ENCODE measurements at regions not wholly inside any gene's neighbourhood (a gene's known extent, or its start where the extent isn't known, plus 50 kb on each side); places are given as distances from the start of the nearest gene placed in this dataset.

DNA sequence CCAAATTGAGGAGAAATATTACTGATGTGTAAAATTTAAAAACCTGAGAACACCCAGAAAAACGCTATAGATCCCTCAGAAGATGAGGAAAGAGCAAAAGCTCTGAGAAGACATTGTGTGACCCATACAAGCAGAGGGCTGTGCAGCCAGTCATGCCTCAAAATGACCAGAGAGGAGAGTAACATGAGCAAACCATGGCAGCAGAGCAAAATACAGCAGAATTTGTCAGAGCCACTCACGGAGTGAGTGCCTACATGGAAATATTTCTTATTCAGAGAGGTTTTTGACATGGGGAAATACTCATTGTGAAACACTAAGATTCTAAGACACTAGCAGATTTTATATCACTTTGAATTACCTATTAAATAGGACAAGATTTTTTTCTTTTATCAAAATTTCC, 96.8 kb upstream of the DNAJC10 start:
- H3K9me3 Mint-ChIP-seq: no peaks in the 10 kb centered on the region
- DNase-seq: no peak
- no peak overlapping the region for H3K27ac Mint-ChIP-seq
- no peak overlapping the region for H3K4me3 Mint-ChIP-seq
- POLR2A ChIA-PET: no interaction called here
- no peaks in the 10 kb centered on the region for H3K4me1 Mint-ChIP-seq
- no peaks in the 10 kb centered on the region for H3K27me3 Mint-ChIP-seq
- no peaks in the 10 kb centered on the region for H3K36me3 Mint-ChIP-seq (ENCODE audit: low read depth)
- CTCF ChIA-PET: no interaction called here

DNA sequence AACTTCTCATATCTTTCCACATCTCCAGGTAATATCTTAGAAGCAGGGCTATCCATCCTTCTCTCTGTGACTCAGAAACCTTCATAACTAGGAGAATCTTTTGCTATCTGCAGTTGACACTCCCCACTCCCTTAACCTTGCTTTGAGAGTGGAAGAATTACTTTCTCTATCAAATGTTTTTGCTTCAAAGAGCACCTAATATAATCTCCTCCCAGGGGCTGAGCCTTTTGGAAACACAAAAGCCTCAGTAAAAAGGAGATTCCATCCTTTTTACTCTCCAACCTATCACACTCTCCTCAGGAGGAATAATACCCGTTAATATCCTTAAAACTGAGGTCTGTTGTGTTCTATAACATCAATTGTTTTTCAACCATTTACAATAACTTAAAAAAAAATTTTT, 94.9 kb upstream of the DNAJC10 start:
- no peak for DNase-seq

DNA sequence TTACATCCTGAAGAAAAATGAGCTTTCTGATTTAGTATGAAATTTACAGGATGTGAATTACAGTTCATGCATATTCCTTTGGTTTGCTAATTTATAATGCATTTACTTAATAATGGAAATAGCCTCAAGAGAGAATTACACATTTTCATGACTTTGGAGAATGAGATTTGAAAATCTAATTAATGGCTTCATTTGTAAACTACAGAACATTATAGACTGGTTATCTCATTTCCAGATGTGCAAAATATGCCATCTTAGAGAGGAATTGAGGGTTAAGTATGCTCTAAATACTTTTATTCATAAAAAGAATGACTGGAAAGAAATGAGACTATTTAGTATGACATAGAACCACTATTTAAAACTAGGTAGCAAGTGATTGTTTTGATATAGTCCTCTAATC, 94.2 kb upstream of the DNAJC10 start:
- Mint-ChIP-seq H3K9me3 (no peaks in the 10 kb centered on the region), H3K27me3 (peaks cover 2% of the 10 kb centered on the region), H3K4me3 (no peak overlapping the region), H3K36me3 (ENCODE audit: low read depth) (no peaks in the 10 kb centered on the region), H3K27ac (no peak overlapping the region), H3K4me1 (no peaks in the 10 kb centered on the region)
- ChIA-PET CTCF (no interaction called here), POLR2A (no interaction called here)
- no peak for DNase-seq

More for the DNA sequence above, 94.9 kb upstream of the DNAJC10 start:
- ChIA-PET POLR2A (interaction anchor here (0.8 kb wide), 1 partner anchor 361 kb away, joined by 3 read pairs; no protein-coding TSS in a partner anchor), CTCF (no interaction called here)
- Mint-ChIP-seq H3K4me1 (no peaks in the 10 kb centered on the region), H3K27ac (no peak overlapping the region), H3K36me3 (ENCODE audit: low read depth) (no peaks in the 10 kb centered on the region), H3K27me3 (peaks cover 2% of the 10 kb centered on the region), H3K4me3 (no peak overlapping the region), H3K9me3 (no peaks in the 10 kb centered on the region)

DNA sequence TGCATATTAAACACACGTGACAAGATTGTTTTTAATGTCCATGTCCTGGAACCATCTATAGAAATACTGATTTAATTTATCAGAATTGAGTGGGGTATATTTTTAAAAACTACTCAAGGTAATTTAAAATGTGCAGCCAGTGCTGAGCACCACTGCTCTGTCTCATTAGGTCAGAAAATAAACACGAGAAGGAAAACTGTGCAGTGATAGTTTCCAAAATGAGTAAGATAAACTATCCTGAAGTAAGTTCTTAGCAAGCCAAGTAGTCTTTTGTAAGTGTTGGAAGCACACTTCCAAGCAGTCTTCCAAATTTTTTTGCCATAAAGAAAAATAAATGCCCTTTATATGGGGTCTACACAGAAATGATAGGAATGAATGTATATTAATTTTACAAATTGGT, 93.8 kb upstream of the DNAJC10 start:
- CTCF ChIA-PET: no interaction called here
- H3K27me3 Mint-ChIP-seq: peaks cover 2% of the 10 kb centered on the region

DNA sequence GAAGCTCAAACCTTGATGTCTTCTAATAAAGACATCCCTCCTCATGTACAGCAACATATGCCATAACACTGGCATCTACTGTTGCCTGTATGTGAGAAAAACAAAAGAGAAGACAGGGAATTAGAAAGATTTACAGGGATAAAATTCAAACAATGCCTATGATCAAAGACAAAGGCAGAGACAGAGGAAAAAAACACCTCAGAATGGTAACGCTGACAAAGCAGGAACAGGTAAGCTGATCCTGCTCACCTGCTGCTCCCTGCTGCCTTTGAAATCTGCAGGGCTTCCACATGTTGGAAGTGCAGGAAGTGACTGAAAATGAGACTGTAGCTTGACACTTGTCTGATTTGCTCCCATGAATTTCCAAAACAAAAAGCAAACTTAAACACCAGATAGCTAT, 90.2 kb upstream of the DNAJC10 start:
- H3K36me3 Mint-ChIP-seq (ENCODE audit: low read depth): no peaks in the 10 kb centered on the region
- no peak overlapping the region for H3K4me3 Mint-ChIP-seq

More for the DNA sequence above, 93.8 kb upstream of the DNAJC10 start:
- POLR2A ChIA-PET: no interaction called here
- H3K4me3 Mint-ChIP-seq: no peak overlapping the region
- no peaks in the 10 kb centered on the region for H3K9me3 Mint-ChIP-seq
- DNase-seq: no peak
- no peak overlapping the region for H3K27ac Mint-ChIP-seq
- no peaks in the 10 kb centered on the region for H3K4me1 Mint-ChIP-seq
- no peaks in the 10 kb centered on the region for H3K36me3 Mint-ChIP-seq (ENCODE audit: low read depth)

DNA sequence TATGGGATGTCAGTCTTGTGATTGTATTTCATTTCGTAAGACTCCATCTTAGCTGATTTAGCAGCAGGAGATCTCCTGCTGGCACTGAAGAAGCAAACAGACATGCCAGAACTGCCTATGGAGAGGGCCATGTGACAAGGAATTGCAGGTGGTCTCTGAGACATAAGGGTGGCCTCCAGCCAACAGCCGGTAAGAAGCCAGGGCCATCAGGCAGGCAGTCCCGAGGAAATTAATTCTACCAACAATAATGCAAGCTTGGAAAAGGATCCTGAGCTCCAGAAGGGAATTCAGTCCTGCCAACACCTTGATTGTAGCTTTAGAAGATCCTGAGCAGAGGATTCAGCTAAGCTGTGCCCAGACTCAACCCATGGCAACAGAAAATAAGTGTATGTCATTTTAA, 87.1 kb upstream of the DNAJC10 start:
- Mint-ChIP-seq H3K4me1 (no peaks in the 10 kb centered on the region), H3K27me3 (peaks cover 21% of the 10 kb centered on the region), H3K4me3 (no peak overlapping the region), H3K9me3 (no peaks in the 10 kb centered on the region), H3K27ac (no peak overlapping the region), H3K36me3 (ENCODE audit: low read depth) (no peaks in the 10 kb centered on the region)
- ChIA-PET POLR2A (no interaction called here), CTCF (no interaction called here)
- DNase-seq: no peak

More for the DNA sequence above, 90.2 kb upstream of the DNAJC10 start:
- CTCF ChIA-PET: no interaction called here
- Mint-ChIP-seq H3K27me3 (peaks cover 8% of the 10 kb centered on the region), H3K9me3 (no peaks in the 10 kb centered on the region), H3K27ac (no peak overlapping the region), H3K4me1 (no peaks in the 10 kb centered on the region)
- DNase-seq: no peak
- POLR2A ChIA-PET: no interaction called here

DNA sequence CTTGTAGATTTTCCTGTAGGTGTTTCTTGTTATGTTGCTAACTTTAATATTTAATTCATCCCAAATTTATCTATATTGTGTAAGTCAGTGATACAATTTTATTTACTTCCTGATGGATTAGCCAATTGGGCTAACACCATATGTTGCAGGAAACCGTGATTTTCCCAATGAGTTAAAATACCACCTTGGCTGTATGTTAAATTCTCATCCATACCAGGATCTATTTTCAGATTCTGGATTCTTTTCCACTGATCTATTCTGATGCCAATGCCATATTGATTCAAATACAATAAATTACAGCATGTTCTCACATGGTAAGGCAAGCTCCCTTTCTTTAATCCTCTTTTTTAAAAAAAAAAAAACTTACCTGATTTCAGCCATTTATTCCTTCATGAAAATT, 85.8 kb upstream of the DNAJC10 start:
- CTCF ChIA-PET: no interaction called here
- H3K4me3 Mint-ChIP-seq: no peak overlapping the region
- POLR2A ChIA-PET: no interaction called here

DNA sequence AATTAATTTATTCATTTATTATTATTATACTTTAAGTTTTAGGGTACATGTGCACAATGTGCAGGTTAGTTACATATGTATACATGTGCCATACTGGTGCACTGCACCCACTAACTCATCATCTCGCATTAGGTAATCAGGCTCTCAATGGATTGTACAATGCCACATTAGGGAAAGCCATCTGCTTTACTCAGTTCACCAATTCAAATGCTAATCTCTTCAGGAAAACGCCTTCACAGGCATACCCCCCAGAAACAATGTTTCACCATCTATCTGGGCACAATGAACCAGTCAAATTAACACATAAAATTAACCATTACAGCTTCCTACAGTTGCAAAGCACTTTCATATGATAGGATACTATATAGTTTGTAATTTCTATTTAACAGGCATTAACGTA, 84.8 kb upstream of the DNAJC10 start:
- Mint-ChIP-seq H3K27me3 (peaks cover 19% of the 10 kb centered on the region), H3K36me3 (ENCODE audit: low read depth) (no peaks in the 10 kb centered on the region), H3K27ac (no peak overlapping the region), H3K4me3 (no peak overlapping the region), H3K4me1 (no peaks in the 10 kb centered on the region), H3K9me3 (no peaks in the 10 kb centered on the region)
- CTCF ChIA-PET: no interaction called here
- DNase-seq: no peak
- POLR2A ChIA-PET: no interaction called here

More for the DNA sequence above, 85.8 kb upstream of the DNAJC10 start:
- Mint-ChIP-seq H3K4me1 (no peaks in the 10 kb centered on the region), H3K27me3 (peaks cover 21% of the 10 kb centered on the region), H3K36me3 (ENCODE audit: low read depth) (no peaks in the 10 kb centered on the region), H3K27ac (no peak overlapping the region), H3K9me3 (no peaks in the 10 kb centered on the region)
- DNase-seq: no peak

DNA sequence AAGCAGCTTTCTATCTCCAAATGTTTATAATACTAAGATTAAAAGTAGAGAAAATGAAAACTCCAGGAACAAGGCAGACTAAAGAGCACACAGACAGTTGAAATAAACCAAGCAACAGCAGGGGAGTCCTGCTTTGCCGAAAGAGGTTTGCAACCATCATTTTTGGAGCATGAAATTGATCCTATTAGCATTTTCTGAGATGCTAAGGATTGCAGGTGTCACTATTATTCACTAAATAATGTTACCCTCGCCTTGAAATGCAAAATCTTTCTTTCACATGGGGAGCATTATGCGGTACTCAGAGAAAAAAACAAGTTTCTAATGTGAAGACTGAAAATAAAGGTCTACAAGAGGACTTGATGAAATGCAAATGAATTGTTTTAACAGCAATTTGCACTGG, 81.7 kb upstream of the DNAJC10 start:
- Mint-ChIP-seq H3K27ac (no peak overlapping the region), H3K9me3 (no peaks in the 10 kb centered on the region), H3K4me1 (no peaks in the 10 kb centered on the region), H3K36me3 (ENCODE audit: low read depth) (no peaks in the 10 kb centered on the region), H3K4me3 (no peak overlapping the region), H3K27me3 (peaks cover 23% of the 10 kb centered on the region)
- CTCF ChIA-PET: no interaction called here
- POLR2A ChIA-PET: no interaction called here
- DNase-seq: no peak

DNA sequence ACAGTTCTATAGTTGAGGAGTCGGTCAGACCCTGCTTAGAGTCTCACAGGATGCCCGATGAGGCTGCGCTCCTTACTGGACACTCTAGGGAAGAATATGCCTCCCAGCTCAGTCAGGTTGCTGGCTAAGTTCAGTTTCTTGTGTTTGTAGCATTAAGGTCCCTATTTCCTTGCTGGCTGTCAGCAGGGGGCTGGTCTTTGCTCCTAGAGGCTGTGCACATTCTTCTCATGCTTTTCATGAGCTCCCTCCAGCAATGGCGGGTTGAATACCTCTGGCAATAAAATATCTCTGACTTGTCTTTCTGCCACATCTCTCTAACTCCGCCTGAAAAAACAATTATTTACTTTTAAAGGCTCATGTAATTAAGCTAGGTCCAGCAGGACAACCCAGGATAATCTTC, 79.4 kb upstream of the DNAJC10 start:
- POLR2A ChIA-PET: no interaction called here
- H3K36me3 Mint-ChIP-seq (ENCODE audit: low read depth): no peaks in the 10 kb centered on the region
- H3K9me3 Mint-ChIP-seq: no peaks in the 10 kb centered on the region
- peaks cover 16% of the 10 kb centered on the region for H3K27me3 Mint-ChIP-seq
- H3K4me1 Mint-ChIP-seq: no peaks in the 10 kb centered on the region
- no peak overlapping the region for H3K27ac Mint-ChIP-seq
- H3K4me3 Mint-ChIP-seq: no peak overlapping the region
- DNase-seq: no peak
- CTCF ChIA-PET: interaction anchor here (0.6 to 1.2 kb wide), 2 partner anchors 9 to 11 kb away, joined by 3 to 4 read pairs; no protein-coding TSS in a partner anchor

DNA sequence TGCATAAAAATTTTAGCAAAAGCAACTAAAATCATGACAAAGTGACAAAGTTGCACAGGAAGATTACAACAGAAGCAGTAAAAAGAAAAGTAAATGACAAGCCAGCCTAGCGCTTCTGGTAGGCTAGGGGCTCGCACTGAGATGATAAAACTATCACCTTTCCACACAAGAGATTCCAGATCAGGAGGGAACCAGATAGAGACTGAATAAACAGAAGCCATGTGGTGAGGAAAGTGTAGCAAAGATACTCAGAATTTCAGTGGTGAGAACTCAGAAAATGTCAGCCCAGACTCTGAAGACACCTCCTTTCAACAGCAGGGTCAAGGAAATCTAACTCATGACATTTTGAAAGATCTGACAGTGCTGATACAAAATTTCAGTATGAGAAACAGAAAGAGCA, 77.4 kb upstream of the DNAJC10 start:
- Mint-ChIP-seq H3K36me3 (ENCODE audit: low read depth) (no peaks in the 10 kb centered on the region), H3K27ac (no peak overlapping the region), H3K9me3 (no peaks in the 10 kb centered on the region), H3K4me3 (no peak overlapping the region), H3K4me1 (no peaks in the 10 kb centered on the region), H3K27me3 (peaks cover 10% of the 10 kb centered on the region)
- DNase-seq: no peak
- ChIA-PET CTCF (no interaction called here), POLR2A (no interaction called here)

DNA sequence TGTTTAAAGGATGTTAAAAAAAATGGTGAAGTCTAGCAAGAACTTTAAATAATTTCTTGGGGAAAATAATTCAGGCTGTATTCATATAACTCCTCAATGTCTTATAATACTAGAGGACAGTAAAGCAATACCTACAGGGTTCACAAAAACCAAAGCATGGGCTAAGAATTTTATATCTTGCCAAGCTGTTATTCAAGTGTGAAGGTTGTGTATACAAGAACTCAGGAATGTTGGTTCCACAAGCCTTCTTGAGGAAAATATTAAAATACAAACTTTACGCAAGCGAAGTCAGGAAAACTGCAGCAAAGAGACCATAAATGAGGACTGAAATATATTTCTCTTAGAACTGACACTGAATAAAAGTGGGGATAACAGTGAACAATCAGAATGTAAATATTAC, 76.1 kb upstream of the DNAJC10 start:
- Mint-ChIP-seq H3K36me3 (ENCODE audit: low read depth) (no peaks in the 10 kb centered on the region), H3K4me3 (no peak overlapping the region), H3K27ac (no peak overlapping the region), H3K4me1 (no peaks in the 10 kb centered on the region), H3K9me3 (no peaks in the 10 kb centered on the region), H3K27me3 (peaks cover 9% of the 10 kb centered on the region)
- ChIA-PET POLR2A (no interaction called here), CTCF (no interaction called here)
- no peak for DNase-seq

DNA sequence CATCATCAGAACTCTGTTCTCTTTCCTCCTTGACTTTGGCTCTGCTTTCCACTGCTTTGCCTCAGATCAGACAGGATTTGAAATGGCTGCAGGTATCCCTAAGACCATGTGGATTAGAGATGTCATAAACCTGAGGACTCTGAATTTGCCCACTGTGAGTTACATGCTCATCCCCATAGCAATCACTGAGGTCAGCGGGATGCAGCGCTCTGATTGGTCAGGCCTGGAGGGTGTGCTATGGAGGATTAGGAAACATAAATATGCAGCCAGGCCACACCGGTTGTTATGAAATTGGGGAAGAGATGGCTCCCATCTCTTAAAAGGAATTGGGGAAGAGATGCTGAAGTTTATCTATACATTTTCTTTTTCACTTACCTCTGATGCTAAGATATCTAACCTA, 73.7 kb upstream of the DNAJC10 start:
- Mint-ChIP-seq H3K9me3 (no peaks in the 10 kb centered on the region), H3K4me3 (no peak overlapping the region), H3K27me3 (peaks cover 9% of the 10 kb centered on the region), H3K36me3 (ENCODE audit: low read depth) (no peaks in the 10 kb centered on the region), H3K4me1 (no peaks in the 10 kb centered on the region), H3K27ac (no peak overlapping the region)
- peak; percentile 40 for DNase-seq
- ChIA-PET CTCF (no interaction called here), POLR2A (no interaction called here)

DNA sequence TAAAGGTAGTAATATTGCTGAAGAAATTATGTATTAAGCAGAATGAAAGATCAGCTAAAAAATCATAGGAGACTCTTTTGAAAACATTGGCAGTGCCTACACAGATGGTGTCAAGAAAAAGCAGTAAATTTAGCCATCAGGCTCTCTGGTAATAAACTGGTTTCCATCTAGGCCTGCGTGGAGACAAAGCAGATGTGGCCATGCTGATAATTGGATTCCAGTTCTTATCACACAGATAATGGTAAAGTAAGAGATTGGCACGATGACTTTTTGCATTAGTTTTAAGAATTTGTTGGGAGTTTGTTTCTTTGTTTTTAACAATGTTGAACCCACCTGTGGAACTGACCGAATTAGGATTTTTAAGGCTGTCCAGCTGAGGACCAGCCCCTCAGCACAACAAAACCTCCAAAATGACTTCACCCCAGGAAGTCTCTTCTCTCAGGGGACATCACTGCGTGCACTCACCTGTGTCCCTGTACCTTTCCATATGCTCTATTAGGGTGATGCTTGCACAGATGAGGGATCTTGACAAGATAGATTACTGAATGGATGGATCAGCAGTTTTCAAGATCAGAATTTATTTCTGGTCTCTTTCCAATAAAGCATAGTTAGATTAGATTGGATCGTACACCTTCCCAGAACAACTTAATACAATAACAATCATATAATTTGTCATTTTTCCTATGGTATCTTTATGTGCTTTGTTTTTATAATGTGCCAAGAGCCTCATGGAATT, 69.1 kb upstream of the DNAJC10 start:
- CTCF ChIA-PET: no interaction called here
- Mint-ChIP-seq H3K4me3 (no peak overlapping the region), H3K27me3 (peaks cover 4% of the 10 kb centered on the region), H3K36me3 (ENCODE audit: low read depth) (no peaks in the 10 kb centered on the region), H3K27ac (no peak overlapping the region), H3K9me3 (no peaks in the 10 kb centered on the region), H3K4me1 (peaks cover 10% of the 10 kb centered on the region)
- POLR2A ChIA-PET: no interaction called here
- DNase-seq: no peak

All from activated CD4-positive, alpha-beta memory T cell treated with anti-CD3 and anti-CD28 coated beads, Interleukin-2, amount 10 ng/mL, durations not matched to agents 7 days and 5 days (primary cell).